GM12864 (cell line): ENCODE measurements at regions not wholly inside any gene's neighbourhood (a gene's known extent, or its start where the extent isn't known, plus 50 kb on each side); places are given as distances from the start of the nearest gene placed in this dataset.

ENCODE experiments used
- DNase-seq: peaks from one replicate; pipeline ENCODE4 v3.0.0-alpha.2; 2011; ENCODE audit warnings: low read depth
- H3K4me3 ChIP-seq: 2 replicates; pipeline ENCODE4 v1.5.1; 2011; ENCODE audit warnings: mild to moderate bottlenecking, low read depth, low read length, control low read depth
- CTCF ChIP-seq: IDR thresholded peaks from 2 replicates; pipeline ENCODE4 v1.5.1; 2011; ENCODE audit warnings: low read depth, mild to moderate bottlenecking, moderate library complexity, low read length, control low read depth, inconsistent platforms; ENCODE audit errors: missing control alignments

DNA sequence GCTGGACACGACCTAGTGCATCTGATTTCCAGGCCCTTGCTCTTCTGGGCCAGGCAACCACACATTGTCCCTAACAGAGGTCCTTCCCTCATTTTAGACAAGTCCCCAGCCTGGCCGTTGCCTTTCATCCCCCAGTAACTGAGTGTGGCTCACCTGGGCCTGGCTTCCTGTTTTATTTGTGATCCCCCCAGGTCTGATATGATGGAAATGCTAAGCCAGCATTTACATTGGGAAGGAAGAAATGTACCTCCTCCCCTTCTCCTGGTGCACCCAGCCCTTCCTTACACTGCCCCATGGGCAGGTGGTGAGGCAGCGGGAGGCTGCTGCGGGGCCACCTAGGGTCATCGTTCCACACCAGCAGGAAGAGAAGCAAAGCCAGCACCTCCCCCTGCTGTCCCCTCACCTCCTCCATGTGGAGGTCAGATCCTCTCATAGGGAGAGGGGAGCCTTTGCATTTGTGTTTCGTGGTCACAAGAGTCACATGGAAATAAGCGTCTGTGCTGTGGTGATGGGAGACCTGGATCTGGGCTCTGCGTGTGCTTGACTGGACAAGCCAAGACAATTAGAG, 108.8 kb downstream of the GLRX3 start:
- no peak for TF ChIP-seq CTCF
- no peak overlapping the region for H3K4me3 ChIP-seq
- no peak for DNase-seq

DNA sequence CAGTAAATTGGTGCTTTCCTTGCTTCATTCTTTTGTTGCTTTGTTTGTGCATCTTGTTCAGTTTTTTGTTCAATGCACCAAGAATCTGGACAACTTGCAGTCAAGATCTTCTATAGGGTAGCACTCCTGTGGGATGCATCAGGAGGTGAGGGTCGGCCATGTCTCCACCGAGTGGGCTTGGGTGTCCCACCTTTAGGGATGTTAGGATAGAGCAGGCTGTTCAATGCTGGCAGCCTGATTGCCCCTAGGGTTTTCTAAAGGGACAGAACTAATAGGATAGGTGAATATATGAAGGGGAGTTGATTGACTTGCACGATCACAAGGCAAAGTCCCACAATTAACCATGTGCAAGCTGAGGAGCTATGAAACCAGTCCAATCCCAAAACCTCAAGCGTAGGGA, 109.9 kb downstream of the GLRX3 start:
- no peak for TF ChIP-seq CTCF
- no peak for DNase-seq
- H3K4me3 ChIP-seq, result no peak overlapping the region

DNA sequence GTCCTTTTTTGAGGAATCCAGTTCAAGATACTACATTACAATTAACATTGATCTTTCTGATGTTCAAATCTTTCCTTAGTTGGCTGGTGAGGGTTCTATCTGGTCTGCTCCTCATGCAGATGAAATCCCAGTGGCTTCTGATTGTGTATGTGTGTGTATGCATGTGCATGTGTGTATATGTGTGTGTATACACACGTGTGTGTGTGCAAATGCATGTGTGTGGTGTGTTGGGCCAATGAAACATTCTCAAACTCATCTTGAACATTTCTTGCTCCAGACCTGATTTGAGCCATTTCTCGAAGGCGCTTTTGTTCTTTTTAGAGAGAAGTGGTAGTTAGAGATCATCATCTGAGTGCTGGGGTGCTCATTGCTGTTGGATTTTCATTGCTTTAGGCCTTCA, 113.9 kb downstream of the GLRX3 start:
- no peak overlapping the region for H3K4me3 ChIP-seq
- DNase-seq, result no peak
- no peak for TF ChIP-seq CTCF

DNA sequence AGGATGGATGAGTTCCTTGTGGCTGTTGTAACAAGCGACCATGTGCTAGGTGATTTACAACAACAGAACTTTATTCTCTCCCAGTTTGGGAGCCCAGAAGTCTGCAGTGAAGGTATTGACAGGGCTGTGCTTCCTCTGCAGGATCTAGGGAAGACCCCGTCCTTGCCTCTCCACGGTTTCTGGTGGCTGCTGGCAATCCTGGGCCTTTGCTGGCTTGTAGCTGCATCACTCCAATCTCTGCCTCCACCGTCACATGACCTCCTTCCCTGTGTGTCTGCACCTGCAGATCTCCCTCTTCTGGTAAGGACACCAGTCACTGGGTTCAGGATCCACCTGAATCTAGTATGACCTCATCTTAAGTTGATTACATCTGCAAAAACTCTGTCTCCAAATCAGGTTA, 115.6 kb downstream of the GLRX3 start:
- DNase-seq, result no peak
- H3K4me3 ChIP-seq, result no peak overlapping the region
- TF ChIP-seq CTCF, result no peak

DNA sequence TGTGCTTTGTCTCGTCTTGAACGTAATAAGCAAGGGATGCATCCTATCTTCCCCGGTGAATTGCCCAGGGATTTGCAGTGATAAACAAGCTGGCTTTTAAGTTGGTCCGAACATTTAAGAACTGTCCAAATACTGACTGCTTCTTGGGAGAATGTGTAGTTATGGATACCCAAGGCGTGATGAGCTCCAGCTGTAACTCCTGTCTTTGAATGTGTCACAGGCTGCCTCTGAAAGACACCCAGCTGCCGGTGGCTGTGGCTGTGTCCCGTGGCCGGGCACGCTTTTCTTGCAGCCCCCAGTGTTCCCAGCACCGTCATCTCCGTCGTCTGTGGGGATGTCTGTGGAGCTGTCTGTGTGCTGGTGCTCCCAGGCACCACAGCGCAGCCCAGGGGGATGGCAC, 118.1 kb downstream of the GLRX3 start:
- no peak overlapping the region for H3K4me3 ChIP-seq
- DNase-seq, result no peak
- no peak for TF ChIP-seq CTCF

- no peak for TF ChIP-seq CTCF
Measured at GRCh38 chr10:130254662-130255061, 118.5 kb downstream of the GLRX3 start.

GRCh38 chr10:130255777-130256176, 119.6 kb downstream of the GLRX3 start:
- no peak for DNase-seq
- no peak overlapping the region for H3K4me3 ChIP-seq
- TF ChIP-seq CTCF, result no peak

More at GRCh38 chr10:130254662-130255061, 118.5 kb downstream of the GLRX3 start:
- H3K4me3 ChIP-seq, result no peak overlapping the region
- no peak for DNase-seq
